GM12891 (cell line): ENCODE measurements at regions not wholly inside any gene's neighbourhood (a gene's known extent, or its start where the extent isn't known, plus 50 kb on each side); places are given as distances from the start of the nearest gene placed in this dataset.

Source experiments
- DNase-seq: peaks from one replicate; pipeline ENCODE4 v3.0.0; 2011; ENCODE audit warnings: low spot score; ENCODE audit not compliant: insufficient read length
- FAIRE-seq: peaks from 2 replicates; lab custom pipeline; 2011; peaks lifted over from hg19 to GRCh38; lab: Jason Lieb, UNC
- PAX5 ChIP-seq: IDR thresholded peaks from 2 replicates; pipeline ENCODE4 v1.6.1; 2011; ENCODE audit warnings: low read length, moderate library complexity, mild to moderate bottlenecking; ENCODE audit not compliant: insufficient read depth, severe bottlenecking
- POLR2A ChIP-seq: IDR thresholded peaks from 2 replicates; pipeline ENCODE4 v1.6.1; 2011; ENCODE audit warnings: low read depth, low read length, control low read depth
- POLR2AphosphoS5 ChIP-seq: IDR thresholded peaks from 2 replicates; pipeline ENCODE4 v1.6.1; 2011; ENCODE audit warnings: low read depth, low read length, control low read depth
- POU2F2 ChIP-seq: IDR thresholded peaks from 2 replicates; pipeline ENCODE4 v1.6.1; 2011; ENCODE audit warnings: low read depth, mild to moderate bottlenecking, control low read depth, low read length, moderate library complexity
- SPI1 ChIP-seq: IDR thresholded peaks from 2 replicates; pipeline ENCODE4 v1.6.1; 2011; ENCODE audit warnings: low read depth, low read length, control low read depth
- TAF1 ChIP-seq: IDR thresholded peaks from 2 replicates; pipeline ENCODE4 v1.6.1; 2011; ENCODE audit warnings: low read depth, low read length, control low read depth

DNA sequence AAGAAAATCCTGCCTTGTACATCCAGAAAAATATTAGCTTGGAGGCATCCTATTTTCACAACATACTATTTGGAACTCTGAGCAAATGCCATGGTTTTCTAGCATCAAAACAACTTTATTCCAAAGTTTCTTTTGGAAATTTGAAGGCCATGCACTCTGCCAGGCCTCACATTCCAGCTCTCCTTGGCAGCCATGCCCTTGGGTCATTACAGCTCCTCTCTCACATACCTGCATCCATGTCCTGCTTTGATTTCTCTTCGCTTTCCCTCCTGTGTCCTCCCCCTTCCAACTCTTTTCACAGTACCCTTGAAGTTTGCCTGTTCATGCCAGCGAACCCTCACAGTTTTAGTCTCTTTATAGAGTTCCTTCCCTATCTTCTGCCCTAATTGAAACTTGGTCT lies 70.9 kb upstream of the TPRG1 start:
- DNase-seq (no peak), FAIRE-seq (no peak)
- no peak for TF ChIP-seq TAF1
- TF ChIP-seq POLR2AphosphoS5: no peak
- no peak for TF ChIP-seq POLR2A
- no peak for TF ChIP-seq POU2F2
- TF ChIP-seq PAX5: no peak

GRCh38 chr3:189101594-189101993 lies 70.2 kb upstream of the TPRG1 start:
- DNase-seq (no peak), FAIRE-seq (no peak)
- TF ChIP-seq TAF1 (no peak), POLR2AphosphoS5 (no peak), SPI1 (no peak), POLR2A (no peak), PAX5 (no peak), POU2F2 (no peak)

- TF ChIP-seq POLR2AphosphoS5 (no peak), TAF1 (no peak), PAX5 (no peak), POU2F2 (no peak), SPI1 (no peak), POLR2A (no peak)
- DNase-seq: no peak
- no peak for FAIRE-seq
Observed at GRCh38 chr3:189103208-189103607, 68.6 kb upstream of the TPRG1 start.

GRCh38 chr3:189108067-189108466 lies 63.7 kb upstream of the TPRG1 start:
- TF ChIP-seq POLR2AphosphoS5: no peak
- no peak for TF ChIP-seq POU2F2
- no peak for TF ChIP-seq TAF1
- TF ChIP-seq SPI1: no peak
- no peak for TF ChIP-seq POLR2A
- no peak for TF ChIP-seq PAX5
- FAIRE-seq (no peak), DNase-seq (no peak)

GRCh38 chr3:189108735-189109134 lies 63.0 kb upstream of the TPRG1 start:
- FAIRE-seq: no peak
- no peak for DNase-seq
- no peak for TF ChIP-seq POU2F2
- no peak for TF ChIP-seq PAX5
- TF ChIP-seq TAF1: no peak
- no peak for TF ChIP-seq POLR2A
- TF ChIP-seq SPI1: no peak
- TF ChIP-seq POLR2AphosphoS5: no peak

DNA sequence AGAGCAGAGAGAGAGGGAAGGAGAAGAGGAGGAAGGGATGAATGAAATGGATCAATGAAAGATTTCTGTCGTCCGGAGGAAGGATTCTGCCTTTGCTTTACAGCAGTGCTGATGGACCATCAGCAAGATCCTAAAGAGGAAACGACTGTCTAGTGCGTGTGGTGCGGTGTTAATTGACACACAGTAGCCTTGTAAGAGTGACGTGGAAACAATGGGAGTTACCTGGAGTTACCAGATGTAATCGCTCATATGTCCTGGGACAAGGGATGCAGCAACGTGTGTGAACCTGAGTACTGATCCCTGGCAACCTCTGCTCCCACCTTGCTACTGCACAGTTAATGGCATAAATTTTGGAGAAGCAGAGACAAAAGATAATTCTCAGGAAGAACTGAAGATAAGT lies 62.6 kb upstream of the TPRG1 start:
- FAIRE-seq: no peak
- no peak for DNase-seq
- TF ChIP-seq PAX5: no peak
- no peak for TF ChIP-seq SPI1
- TF ChIP-seq POU2F2: no peak

- DNase-seq (no peak), FAIRE-seq (no peak)
- TF ChIP-seq PAX5 (no peak), POLR2A (no peak)
Observed at GRCh38 chr3:189117087-189117486, 54.7 kb upstream of the TPRG1 start.

DNA sequence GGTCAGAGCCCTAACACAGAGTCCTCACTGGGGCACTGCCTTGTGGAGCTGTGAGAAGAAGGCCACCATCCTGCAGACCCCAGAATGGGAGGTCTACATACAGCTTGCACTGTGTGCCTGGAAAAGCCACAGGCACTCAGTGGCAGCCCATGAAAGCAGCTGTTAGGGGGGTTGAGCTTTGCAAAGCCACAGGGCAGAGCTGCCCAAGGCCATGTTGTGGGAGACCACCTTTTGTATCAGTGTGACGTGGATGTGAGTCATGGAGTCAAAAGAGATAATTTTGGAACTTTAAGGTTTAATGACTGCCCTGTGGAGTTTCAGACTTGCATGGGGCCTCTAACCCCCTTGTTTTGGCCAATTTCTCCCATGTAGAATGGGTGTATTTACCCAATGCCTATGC lies 52.9 kb upstream of the TPRG1 start:
- no peak for DNase-seq
- no peak for TF ChIP-seq POLR2AphosphoS5
- no peak for TF ChIP-seq TAF1
- no peak for TF ChIP-seq POLR2A
- TF ChIP-seq POU2F2: no peak
- TF ChIP-seq SPI1: no peak
- no peak for TF ChIP-seq PAX5
- no peak for FAIRE-seq

DNA sequence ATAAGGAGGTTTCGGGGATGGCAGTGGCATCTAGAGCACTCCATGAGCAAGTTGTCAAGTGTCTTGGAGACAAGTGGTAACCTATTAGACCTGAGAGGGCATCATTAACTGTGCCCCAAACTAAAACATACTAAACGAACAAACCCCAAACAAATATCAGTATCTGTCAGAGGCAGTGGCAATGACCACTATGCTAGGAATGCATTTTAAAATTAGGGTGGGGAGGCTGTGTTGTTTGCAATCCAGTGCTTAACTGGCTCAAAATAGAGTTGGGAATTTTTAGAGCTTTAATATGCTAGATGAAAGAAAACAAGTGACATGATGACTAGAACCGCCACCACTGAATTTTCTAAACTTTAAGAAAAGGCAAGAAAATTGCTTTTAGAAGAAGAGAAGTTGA lies 51.8 kb upstream of the TPRG1 start:
- TF ChIP-seq SPI1 (no peak), POLR2AphosphoS5 (no peak), PAX5 (no peak), POU2F2 (no peak), TAF1 (no peak), POLR2A (no peak)
- no peak for DNase-seq
- no peak for FAIRE-seq

- FAIRE-seq: no peak
- DNase-seq: no peak
- no peak for TF ChIP-seq POU2F2
- no peak for TF ChIP-seq SPI1
- TF ChIP-seq TAF1: no peak
- TF ChIP-seq PAX5: no peak
- no peak for TF ChIP-seq POLR2AphosphoS5
- TF ChIP-seq POLR2A: no peak
Observed at GRCh38 chr3:189121092-189121491, 50.7 kb upstream of the TPRG1 start.
